ENCODE measurements at regions not wholly inside any gene's neighbourhood (a gene's known extent, or its start where the extent isn't known, plus 50 kb on each side); places are given as distances from the start of the nearest gene placed in this dataset.

GRCh38 chr6:98576791-98577190, 257.6 kb upstream of the POU3F2 start:
- no peak for DNase-seq (ENCODE audit: low spot score)
- in situ Hi-C loops (cut with MboI; ENCODE audit: low pct_unique_long_range_greater_than_20kb, low sequenced_read_pairs, unreplicated experiment) = no loop called here
- TF ChIP-seq, protein P1, sequence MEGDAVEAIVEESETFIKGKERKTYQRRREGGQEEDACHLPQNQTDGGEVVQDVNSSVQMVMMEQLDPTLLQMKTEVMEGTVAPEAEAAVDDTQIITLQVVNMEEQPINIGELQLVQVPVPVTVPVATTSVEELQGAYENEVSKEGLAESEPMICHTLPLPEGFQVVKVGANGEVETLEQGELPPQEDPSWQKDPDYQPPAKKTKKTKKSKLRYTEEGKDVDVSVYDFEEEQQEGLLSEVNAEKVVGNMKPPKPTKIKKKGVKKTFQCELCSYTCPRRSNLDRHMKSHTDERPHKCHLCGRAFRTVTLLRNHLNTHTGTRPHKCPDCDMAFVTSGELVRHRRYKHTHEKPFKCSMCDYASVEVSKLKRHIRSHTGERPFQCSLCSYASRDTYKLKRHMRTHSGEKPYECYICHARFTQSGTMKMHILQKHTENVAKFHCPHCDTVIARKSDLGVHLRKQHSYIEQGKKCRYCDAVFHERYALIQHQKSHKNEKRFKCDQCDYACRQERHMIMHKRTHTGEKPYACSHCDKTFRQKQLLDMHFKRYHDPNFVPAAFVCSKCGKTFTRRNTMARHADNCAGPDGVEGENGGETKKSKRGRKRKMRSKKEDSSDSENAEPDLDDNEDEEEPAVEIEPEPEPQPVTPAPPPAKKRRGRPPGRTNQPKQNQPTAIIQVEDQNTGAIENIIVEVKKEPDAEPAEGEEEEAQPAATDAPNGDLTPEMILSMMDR (IDR thresholded peaks at IDR 0.05; ENCODE audit: extremely low read depth, insufficient read depth, missing control alignments) = no peak

GRCh38 chr6:98578016-98578415, 256.4 kb upstream of the POU3F2 start:
- in situ Hi-C loops (cut with MboI; ENCODE audit: low pct_unique_long_range_greater_than_20kb, low sequenced_read_pairs, unreplicated experiment) = no loop called here
- DNase-seq (ENCODE audit: low spot score) = no peak
- TF ChIP-seq, protein P1 (IDR thresholded peaks at IDR 0.05; ENCODE audit: extremely low read depth, insufficient read depth, missing control alignments) = no peak

GRCh38 chr6:98579079-98579478, 255.3 kb upstream of the POU3F2 start:
- TF ChIP-seq, protein P1 (IDR thresholded peaks at IDR 0.05; ENCODE audit: extremely low read depth, insufficient read depth, missing control alignments) = no peak
- no peak for DNase-seq (ENCODE audit: low spot score)
- in situ Hi-C loops (cut with MboI; ENCODE audit: low pct_unique_long_range_greater_than_20kb, low sequenced_read_pairs, unreplicated experiment) = no loop called here

GRCh38 chr6:98579941-98580340, 254.4 kb upstream of the POU3F2 start:
- TF ChIP-seq, protein P1 (IDR thresholded peaks at IDR 0.05; ENCODE audit: extremely low read depth, insufficient read depth, missing control alignments) = no peak
- in situ Hi-C loops (cut with MboI; ENCODE audit: low pct_unique_long_range_greater_than_20kb, low sequenced_read_pairs, unreplicated experiment) = no loop called here
- no peak for DNase-seq (ENCODE audit: low spot score)

DNA sequence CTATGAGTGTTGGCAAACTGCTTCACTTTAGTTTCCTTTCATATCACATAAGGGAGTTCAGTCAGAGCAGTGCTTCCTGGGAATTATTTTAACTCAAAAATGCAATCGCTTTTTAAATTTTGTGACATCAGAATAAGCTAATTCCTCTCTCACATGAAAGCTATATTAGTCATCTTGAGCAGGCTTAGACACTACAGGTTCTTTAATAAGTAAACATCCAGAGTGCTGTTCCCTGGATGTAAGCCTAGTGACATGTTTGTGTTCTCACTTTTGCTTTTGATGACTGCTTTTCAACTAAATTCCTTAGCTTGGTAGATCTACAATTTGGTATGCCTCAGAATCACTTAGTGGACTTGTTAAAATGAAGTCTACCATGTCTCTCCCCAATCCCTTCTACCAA, 252.7 kb upstream of the POU3F2 start:
- DNase-seq (ENCODE audit: low spot score) = no peak
- TF ChIP-seq, protein P1 (IDR thresholded peaks at IDR 0.05; ENCODE audit: extremely low read depth, insufficient read depth, missing control alignments) = no peak
- in situ Hi-C loops (cut with MboI; ENCODE audit: low pct_unique_long_range_greater_than_20kb, low sequenced_read_pairs, unreplicated experiment) = no loop called here

DNA sequence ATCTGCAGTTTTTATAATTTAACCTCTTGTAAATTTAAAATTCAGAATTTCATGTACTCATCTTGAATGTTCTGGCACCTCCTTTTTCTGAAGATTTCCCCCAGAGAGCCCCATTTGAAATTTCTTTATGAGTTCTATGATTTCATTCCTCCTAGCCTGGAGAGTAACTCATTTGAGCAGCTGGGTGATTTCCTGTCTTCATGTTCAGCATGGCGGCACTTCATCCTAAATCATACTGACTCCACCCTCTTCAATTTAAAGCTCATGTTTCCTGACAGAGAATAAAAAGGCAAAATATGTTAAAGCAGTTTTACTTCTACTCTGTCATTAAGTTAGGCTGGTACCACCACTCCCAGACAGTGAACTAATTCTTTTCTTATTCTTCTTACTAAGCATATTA, 250.9 kb upstream of the POU3F2 start:
- DNase-seq (ENCODE audit: low spot score) = no peak
- TF ChIP-seq, protein P1 (IDR thresholded peaks at IDR 0.05; ENCODE audit: extremely low read depth, insufficient read depth, missing control alignments) = no peak
- in situ Hi-C loops (cut with MboI; ENCODE audit: low pct_unique_long_range_greater_than_20kb, low sequenced_read_pairs, unreplicated experiment) = no loop called here

DNA sequence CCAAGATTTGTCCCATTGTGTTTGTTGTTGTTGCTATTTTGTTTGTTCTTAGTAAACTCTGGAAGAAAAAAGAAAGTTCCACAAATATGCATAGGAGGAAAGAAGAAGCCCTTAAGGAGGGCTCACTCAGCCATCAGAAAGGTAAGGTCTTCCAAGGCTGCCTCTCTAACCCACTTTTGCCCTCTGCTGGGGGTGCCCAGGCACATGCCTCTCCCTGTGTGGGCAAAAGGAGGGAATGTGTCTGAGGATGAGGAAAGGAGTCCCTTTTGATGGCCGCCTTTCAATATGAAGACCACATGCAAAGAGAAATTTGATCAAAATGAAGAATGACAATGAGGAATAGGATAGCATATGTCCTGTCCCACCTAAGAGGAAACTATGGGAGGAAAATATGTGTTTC, 248.2 kb upstream of the POU3F2 start:
- in situ Hi-C loops (cut with MboI; ENCODE audit: low pct_unique_long_range_greater_than_20kb, low sequenced_read_pairs, unreplicated experiment) = no loop called here

More for the DNA sequence above, 248.2 kb upstream of the POU3F2 start:
- no peak for DNase-seq (ENCODE audit: low spot score)
- TF ChIP-seq, protein P1 (IDR thresholded peaks at IDR 0.05; ENCODE audit: extremely low read depth, insufficient read depth, missing control alignments) = no peak

Data from GM13977 (cell line).